HCT116 (cell line): ENCODE measurements at regions not wholly inside any gene's neighbourhood (a gene's known extent, or its start where the extent isn't known, plus 50 kb on each side); places are given as distances from the start of the nearest gene placed in this dataset.

Experiments
- CBX3 ChIP-seq: IDR thresholded peaks from 2 replicates; pipeline ENCODE4 v1.6.1; 2012; ENCODE audit warnings: low read depth
- CEBPB ChIP-seq: IDR thresholded peaks from 2 replicates; pipeline ENCODE4 v1.6.1; 2012; ENCODE audit warnings: low read depth
- EZH2 ChIP-seq: fragments of 200-600 bp; sonication (generic); IDR thresholded peaks from 2 replicates; pipeline ENCODE4 v1.6.1; 2017; ENCODE audit warnings: antibody characterized with exemption, mixed run types
- EZH2phosphoT487 ChIP-seq: fragments of 200-600 bp; IDR thresholded peaks from 2 replicates; pipeline ENCODE4 v1.6.1; 2018; ENCODE audit warnings: antibody characterized with exemption, borderline replicate concordance
- FOSL1 ChIP-seq: IDR thresholded peaks from 2 replicates; pipeline ENCODE4 v1.6.1; 2012; ENCODE audit warnings: low read depth
- POLR2A ChIP-seq: IDR thresholded peaks from 2 replicates; pipeline ENCODE4 v1.7.0; 2011; ENCODE audit warnings: borderline replicate concordance; ENCODE audit not compliant: insufficient read depth, insufficient read length; ENCODE audit errors: extremely low read depth
- POLR2AphosphoS5 ChIP-seq: IDR thresholded peaks from 2 replicates; pipeline ENCODE4 v1.6.1; 2011; ENCODE audit warnings: mild to moderate bottlenecking, low read depth, low read length, moderate library complexity
- SP1 ChIP-seq: IDR thresholded peaks from 2 replicates; pipeline ENCODE4 v1.6.1; 2012; ENCODE audit warnings: low read depth
- SRF ChIP-seq: IDR thresholded peaks from 2 replicates; pipeline ENCODE4 v1.6.1; 2012; ENCODE audit warnings: low read depth
- TCF7L2 ChIP-seq: IDR thresholded peaks from 2 replicates; pipeline ENCODE4 v1.7.0; 2011; ENCODE audit warnings: borderline replicate concordance, inconsistent platforms; ENCODE audit not compliant: insufficient read depth, insufficient read length; ENCODE audit errors: extremely low read depth
- YY1 ChIP-seq: IDR thresholded peaks from 2 replicates; pipeline ENCODE4 v1.6.1; 2011; ENCODE audit warnings: low read length, low read depth, moderate library complexity, mild to moderate bottlenecking; ENCODE audit not compliant: insufficient replicate concordance; ENCODE audit errors: extremely low read depth
- ZNF274 ChIP-seq: fragments of 200-500 bp; sonication (Bioruptor generic); IDR thresholded peaks from 2 replicates; pipeline ENCODE4 v1.6.1; 2014; ENCODE audit warnings: mild to moderate bottlenecking, low read depth, low read length, inconsistent platforms
- TF ChIP-seq, protein P1 (sequence below), 3 experiments: fragments of 200-600 bp in 1 of 3; sonication (generic) in 1 of 3; IDR thresholded peaks in 2 of 3; conservative IDR thresholded peaks in 1 of 3; 2 replicates each; pipeline ENCODE4 v1.5.1; 2012 to 2017; ENCODE audit warnings: low read depth in 2 of 3, low read length in 2 of 3, antibody characterized with exemption in 1 of 3, borderline replicate concordance in 1 of 3, control low read depth in 1 of 3, mild to moderate bottlenecking in 1 of 3, mixed read lengths in 1 of 3, mixed run types in 1 of 3, moderate library complexity in 1 of 3; ENCODE audit not compliant: insufficient read depth in 1 of 3
- TF ChIP-seq, protein P2 (sequence below): IDR thresholded peaks from 2 replicates; pipeline ENCODE4 v1.6.1; 2012; ENCODE audit warnings: low read depth

DNA sequence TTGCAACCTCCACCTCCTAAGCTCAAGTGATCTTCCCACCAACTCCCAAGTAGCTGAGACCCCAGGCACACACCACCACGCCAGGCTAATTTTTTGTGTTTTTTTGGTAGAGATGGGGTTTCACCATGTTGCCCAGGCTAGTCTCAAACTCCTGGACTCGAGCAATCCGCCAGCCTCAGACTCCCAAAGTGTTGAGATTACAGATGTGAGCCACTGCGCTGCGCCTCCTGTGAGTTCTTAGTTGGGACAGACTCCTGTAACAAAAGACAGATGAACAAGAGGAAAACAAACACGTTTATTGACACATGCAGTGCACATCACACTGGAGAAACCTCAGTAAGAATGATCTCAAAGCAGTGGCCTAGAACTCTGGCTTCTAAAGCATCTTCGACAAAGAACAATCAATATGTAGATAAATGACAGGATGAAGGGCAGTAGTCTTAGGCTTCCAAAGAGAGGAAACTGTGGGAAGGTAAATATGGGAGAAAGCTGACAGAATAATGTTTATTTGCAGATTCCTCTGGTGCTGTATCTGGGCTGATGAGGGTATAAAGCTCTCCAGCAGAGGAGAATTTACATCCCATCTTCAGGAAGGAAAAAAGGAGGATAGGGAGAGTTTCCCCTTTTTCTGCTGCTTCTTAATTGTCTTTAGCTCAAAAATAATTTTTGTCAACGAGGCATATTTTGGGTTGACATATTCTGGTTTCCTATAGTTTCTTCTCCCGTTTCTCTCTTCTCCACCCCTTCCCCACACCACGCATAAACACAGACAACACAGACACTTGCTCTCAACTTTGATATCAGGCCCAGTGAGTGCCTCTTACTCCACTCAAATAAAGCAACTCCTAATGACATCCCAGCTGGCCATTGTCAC is 84.7 kb upstream of the TNFAIP3 start:
- TF ChIP-seq, protein P1, sequence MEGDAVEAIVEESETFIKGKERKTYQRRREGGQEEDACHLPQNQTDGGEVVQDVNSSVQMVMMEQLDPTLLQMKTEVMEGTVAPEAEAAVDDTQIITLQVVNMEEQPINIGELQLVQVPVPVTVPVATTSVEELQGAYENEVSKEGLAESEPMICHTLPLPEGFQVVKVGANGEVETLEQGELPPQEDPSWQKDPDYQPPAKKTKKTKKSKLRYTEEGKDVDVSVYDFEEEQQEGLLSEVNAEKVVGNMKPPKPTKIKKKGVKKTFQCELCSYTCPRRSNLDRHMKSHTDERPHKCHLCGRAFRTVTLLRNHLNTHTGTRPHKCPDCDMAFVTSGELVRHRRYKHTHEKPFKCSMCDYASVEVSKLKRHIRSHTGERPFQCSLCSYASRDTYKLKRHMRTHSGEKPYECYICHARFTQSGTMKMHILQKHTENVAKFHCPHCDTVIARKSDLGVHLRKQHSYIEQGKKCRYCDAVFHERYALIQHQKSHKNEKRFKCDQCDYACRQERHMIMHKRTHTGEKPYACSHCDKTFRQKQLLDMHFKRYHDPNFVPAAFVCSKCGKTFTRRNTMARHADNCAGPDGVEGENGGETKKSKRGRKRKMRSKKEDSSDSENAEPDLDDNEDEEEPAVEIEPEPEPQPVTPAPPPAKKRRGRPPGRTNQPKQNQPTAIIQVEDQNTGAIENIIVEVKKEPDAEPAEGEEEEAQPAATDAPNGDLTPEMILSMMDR (IDR thresholded peaks at IDR 0.05 in 2 of 3, conservative IDR thresholded peaks at IDR 0.05 in 1 of 3; ENCODE audit: borderline replicate concordance in 1 of 3, insufficient read depth in 1 of 3, low read depth in 2 of 3, low read length in 2 of 3): no peak
- TF ChIP-seq YY1 (no peak), POLR2AphosphoS5 (no peak), ZNF274 (no peak), CBX3 (no peak), SP1 (no peak), POLR2A (no peak), SRF (no peak), CEBPB (no peak), TCF7L2 (no peak), EZH2 (no peak), FOSL1 (no peak), EZH2phosphoT487 (no peak)
- TF ChIP-seq, protein P2, sequence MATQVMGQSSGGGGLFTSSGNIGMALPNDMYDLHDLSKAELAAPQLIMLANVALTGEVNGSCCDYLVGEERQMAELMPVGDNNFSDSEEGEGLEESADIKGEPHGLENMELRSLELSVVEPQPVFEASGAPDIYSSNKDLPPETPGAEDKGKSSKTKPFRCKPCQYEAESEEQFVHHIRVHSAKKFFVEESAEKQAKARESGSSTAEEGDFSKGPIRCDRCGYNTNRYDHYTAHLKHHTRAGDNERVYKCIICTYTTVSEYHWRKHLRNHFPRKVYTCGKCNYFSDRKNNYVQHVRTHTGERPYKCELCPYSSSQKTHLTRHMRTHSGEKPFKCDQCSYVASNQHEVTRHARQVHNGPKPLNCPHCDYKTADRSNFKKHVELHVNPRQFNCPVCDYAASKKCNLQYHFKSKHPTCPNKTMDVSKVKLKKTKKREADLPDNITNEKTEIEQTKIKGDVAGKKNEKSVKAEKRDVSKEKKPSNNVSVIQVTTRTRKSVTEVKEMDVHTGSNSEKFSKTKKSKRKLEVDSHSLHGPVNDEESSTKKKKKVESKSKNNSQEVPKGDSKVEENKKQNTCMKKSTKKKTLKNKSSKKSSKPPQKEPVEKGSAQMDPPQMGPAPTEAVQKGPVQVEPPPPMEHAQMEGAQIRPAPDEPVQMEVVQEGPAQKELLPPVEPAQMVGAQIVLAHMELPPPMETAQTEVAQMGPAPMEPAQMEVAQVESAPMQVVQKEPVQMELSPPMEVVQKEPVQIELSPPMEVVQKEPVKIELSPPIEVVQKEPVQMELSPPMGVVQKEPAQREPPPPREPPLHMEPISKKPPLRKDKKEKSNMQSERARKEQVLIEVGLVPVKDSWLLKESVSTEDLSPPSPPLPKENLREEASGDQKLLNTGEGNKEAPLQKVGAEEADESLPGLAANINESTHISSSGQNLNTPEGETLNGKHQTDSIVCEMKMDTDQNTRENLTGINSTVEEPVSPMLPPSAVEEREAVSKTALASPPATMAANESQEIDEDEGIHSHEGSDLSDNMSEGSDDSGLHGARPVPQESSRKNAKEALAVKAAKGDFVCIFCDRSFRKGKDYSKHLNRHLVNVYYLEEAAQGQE: no peak
